Gastrocnemius medialis (tissue), 4 donors: ENCODE measurements at regions not wholly inside any gene's neighbourhood (a gene's known extent, or its start where the extent isn't known, plus 50 kb on each side); places are given as distances from the start of the nearest gene placed in this dataset.
A peak's percentile ranks its signal among the peaks of the same experiment; 100 is the strongest.
"Not testable (repeated sequence)": the region's sequence is repeated elsewhere in the genome, so short reads cannot be mapped to it uniquely, and the experiment has no call there.

ENCODE experiments used
- ATAC-seq, 2 donors: fragments of 150-250 bp; one replicate each; pipeline ENCODE4 v1.9.1; 2016
- DNase-seq, 2 donors: peaks; one replicate each; pipeline ENCODE4 v3.0.0-alpha.2; 2019
- H3K27ac ChIP-seq, 4 donors: fragments of 200-600 bp; sonication (generic); 1 replicate in 1 of 4; 2 replicates in 3 of 4; pipeline ENCODE4 v1.5.1; 2016 to 2018; ENCODE audit warnings: mild to moderate bottlenecking in 2 of 4, moderate library complexity in 1 of 4
- H3K27me3 ChIP-seq, 3 donors: fragments of 200-600 bp; sonication (generic) in 2 of 3; 1 replicate in 1 of 3; 2 replicates in 2 of 3; pipeline versions ENCODE4 v1.5.1 to v1.6.0; 2016 to 2019; ENCODE audit warnings: mild to moderate bottlenecking in 1 of 3, moderate library complexity in 1 of 3
- H3K36me3 ChIP-seq, 2 donors: fragments of 200-600 bp; sonication (generic) in 1 of 2; one replicate each; pipeline ENCODE4 v1.5.1; 2017 to 2018
- H3K4me1 ChIP-seq, 2 donors: fragments of 200-600 bp; sonication (generic) in 1 of 2; one replicate each; pipeline ENCODE4 v1.5.1; 2016 to 2017; ENCODE audit warnings: mild to moderate bottlenecking in 2 of 2
- H3K4me3 ChIP-seq, 4 donors: fragments of 200-600 bp; sonication (generic) in 3 of 4; 1 replicate in 1 of 4; 2 replicates in 3 of 4; pipeline ENCODE4 v1.5.1; 2016 to 2019; ENCODE audit warnings: mild to moderate bottlenecking in 2 of 4
- H3K9me3 ChIP-seq, 3 donors: fragments of 200-600 bp; sonication (generic) in 2 of 3; 1 replicate in 1 of 3; 2 replicates in 2 of 3; pipeline ENCODE4 v1.5.1; 2016 to 2019
- POLR2A ChIP-seq, 2 donors: fragments of 450-650 bp; IDR thresholded peaks; one replicate each; pipeline ENCODE4 v1.6.1; 2017; ENCODE audit warnings: antibody characterized with exemption in 2 of 2, mild to moderate bottlenecking in 2 of 2, moderate library complexity in 2 of 2
- in situ Hi-C, 4 donors: fragments of 200-750 bp; cut with MboI; loops; one replicate each; pipeline versions ENCODE4 v1.15.0 to v1.8.0; 2017; ENCODE audit warnings: low sequenced_read_pairs in 4 of 4
- intact Hi-C: fragments of 100-400 bp; cut with DNase I; formaldehyde crosslinking; loops from one replicate; pipeline ENCODE4 v1.15.1; 2023; ENCODE audit warnings: low total_unique reads
- TF ChIP-seq, protein P1 (sequence below), 5 experiments: fragments of 450-650 bp in 3 of 5; fragments of 200-600 bp in 2 of 5; sonication (generic) in 2 of 5; IDR thresholded peaks in 4 of 5; conservative IDR thresholded peaks in 1 of 5; 1 replicate in 4 of 5; 2 replicates in 1 of 5; pipeline ENCODE4 v1.5.1; 2016 to 2019; ENCODE audit warnings: antibody characterized with exemption in 5 of 5, mild to moderate bottlenecking in 3 of 5, moderate library complexity in 3 of 5

DNA sequence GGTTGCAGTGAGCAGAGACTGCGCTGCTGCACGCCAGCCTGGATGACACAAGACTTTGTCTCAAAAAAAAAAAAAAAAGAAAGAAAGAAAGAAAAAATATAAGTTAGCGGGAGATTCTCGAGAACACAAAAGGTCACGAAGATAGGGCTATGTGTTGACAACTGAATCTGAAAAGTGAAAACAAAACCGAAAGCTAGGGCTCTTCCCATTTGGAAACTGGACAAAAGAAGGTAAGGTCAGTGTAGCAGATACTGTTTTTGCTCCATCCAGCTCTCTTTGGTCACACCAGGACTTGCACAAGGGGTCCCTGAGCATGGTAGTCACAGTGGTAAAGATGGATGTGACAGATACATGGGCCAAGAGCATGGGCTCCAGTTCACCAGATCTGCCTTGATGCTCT lies 60.4 kb upstream of the MAP10 start:
- H3K4me1 ChIP-seq = no peaks in the 10 kb centered on the region
- DNase-seq = no peak
- intact Hi-C loops (no loop called here), in situ Hi-C loops (no loop called here)
- no peaks in the 10 kb centered on the region for H3K27me3 ChIP-seq
- no peak overlapping the region for H3K4me3 ChIP-seq
- TF ChIP-seq, protein P1, sequence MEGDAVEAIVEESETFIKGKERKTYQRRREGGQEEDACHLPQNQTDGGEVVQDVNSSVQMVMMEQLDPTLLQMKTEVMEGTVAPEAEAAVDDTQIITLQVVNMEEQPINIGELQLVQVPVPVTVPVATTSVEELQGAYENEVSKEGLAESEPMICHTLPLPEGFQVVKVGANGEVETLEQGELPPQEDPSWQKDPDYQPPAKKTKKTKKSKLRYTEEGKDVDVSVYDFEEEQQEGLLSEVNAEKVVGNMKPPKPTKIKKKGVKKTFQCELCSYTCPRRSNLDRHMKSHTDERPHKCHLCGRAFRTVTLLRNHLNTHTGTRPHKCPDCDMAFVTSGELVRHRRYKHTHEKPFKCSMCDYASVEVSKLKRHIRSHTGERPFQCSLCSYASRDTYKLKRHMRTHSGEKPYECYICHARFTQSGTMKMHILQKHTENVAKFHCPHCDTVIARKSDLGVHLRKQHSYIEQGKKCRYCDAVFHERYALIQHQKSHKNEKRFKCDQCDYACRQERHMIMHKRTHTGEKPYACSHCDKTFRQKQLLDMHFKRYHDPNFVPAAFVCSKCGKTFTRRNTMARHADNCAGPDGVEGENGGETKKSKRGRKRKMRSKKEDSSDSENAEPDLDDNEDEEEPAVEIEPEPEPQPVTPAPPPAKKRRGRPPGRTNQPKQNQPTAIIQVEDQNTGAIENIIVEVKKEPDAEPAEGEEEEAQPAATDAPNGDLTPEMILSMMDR (IDR thresholded peaks at IDR 0.05 in 4 of 5, conservative IDR thresholded peaks at IDR 0.05 in 1 of 5) = no peak
- TF ChIP-seq POLR2A (IDR thresholded peaks at IDR 0.05) = no peak
- ATAC-seq = no peak
- no peak overlapping the region for H3K27ac ChIP-seq
- H3K9me3 ChIP-seq = no peaks in the 10 kb centered on the region
- no peaks in the 10 kb centered on the region for H3K36me3 ChIP-seq

GRCh38 chr1:232745698-232746097 lies 59.5 kb upstream of the MAP10 start:
- intact Hi-C loops, H3K9me3 ChIP-seq, H3K27ac ChIP-seq, ATAC-seq, in situ Hi-C loops, H3K4me3 ChIP-seq, H3K4me1 ChIP-seq, H3K27me3 ChIP-seq, DNase-seq, H3K36me3 ChIP-seq: not testable (repeated sequence)

- Histone ChIP-seq H3K9me3 (no peaks in the 10 kb centered on the region), H3K36me3 (no peaks in the 10 kb centered on the region), H3K27ac (no peak overlapping the region), H3K27me3 (no peaks in the 10 kb centered on the region), H3K4me3 (no peak overlapping the region), H3K4me1 (peaks cover 0 to 3% of the 10 kb centered on the region in 2 donors)
- no peak for TF ChIP-seq POLR2A (IDR thresholded peaks at IDR 0.05)
- TF ChIP-seq, protein P1 (IDR thresholded peaks at IDR 0.05 in 4 of 5, conservative IDR thresholded peaks at IDR 0.05 in 1 of 5) = no peak
- intact Hi-C loops (no loop called here), in situ Hi-C loops (no loop called here)
- ATAC-seq (no peak), DNase-seq (no peak)
Observed at GRCh38 chr1:232748910-232749368, 56.3 kb upstream of the MAP10 start.

DNA sequence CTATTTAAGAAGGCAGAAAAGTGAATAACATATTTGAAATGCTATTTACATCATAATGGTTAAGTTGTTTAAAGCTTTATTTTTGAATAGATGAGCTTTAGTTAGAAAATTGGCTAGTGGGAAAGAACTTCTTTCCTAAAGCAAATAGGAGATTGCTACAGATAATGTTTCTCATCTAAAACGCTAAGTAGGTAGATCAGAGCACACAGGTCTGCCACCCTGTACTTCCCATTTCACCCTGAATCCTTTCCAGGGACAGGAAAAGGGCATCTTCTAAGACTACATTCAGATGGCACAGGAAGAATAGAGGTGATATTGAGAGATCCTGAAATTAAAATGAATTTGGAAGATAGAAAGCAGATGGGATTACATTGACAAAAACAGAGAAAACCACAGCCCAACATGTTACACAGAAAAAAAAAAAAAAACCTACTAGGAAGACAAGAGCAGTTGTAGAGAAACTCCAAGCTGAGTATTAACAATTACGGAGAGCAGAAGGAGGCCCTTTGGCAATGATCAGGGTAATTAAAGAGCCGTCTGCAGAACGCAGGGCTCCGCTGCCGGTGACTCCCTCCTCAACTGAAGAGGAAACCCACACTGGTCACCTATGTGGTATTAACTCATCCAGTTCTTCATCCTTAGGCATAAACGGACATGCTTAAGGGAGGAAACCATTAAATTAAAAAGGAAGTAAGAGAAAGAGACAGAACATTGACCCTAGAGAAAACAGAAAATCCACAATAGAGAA lies 53.6 kb upstream of the MAP10 start:
- no peak overlapping the region for H3K4me3 ChIP-seq
- H3K27me3 ChIP-seq = no peaks in the 10 kb centered on the region
- in situ Hi-C loops = no loop called here
- H3K36me3 ChIP-seq = no peaks in the 10 kb centered on the region
- H3K4me1 ChIP-seq = peaks cover 0 to 3% of the 10 kb centered on the region in 2 donors
- H3K9me3 ChIP-seq = no peaks in the 10 kb centered on the region
- DNase-seq (no peak), ATAC-seq (peak in 1 of 2 donors; percentile 9)
- no peak overlapping the region for H3K27ac ChIP-seq
- TF ChIP-seq, protein P1 (IDR thresholded peaks at IDR 0.05 in 4 of 5, conservative IDR thresholded peaks at IDR 0.05 in 1 of 5) = no peak
- TF ChIP-seq POLR2A (IDR thresholded peaks at IDR 0.05) = no peak
- intact Hi-C loops = no loop called here

GRCh38 chr1:232752365-232752764 lies 52.9 kb upstream of the MAP10 start:
- no peaks in the 10 kb centered on the region for H3K36me3 ChIP-seq
- DNase-seq (no peak), ATAC-seq (no peak)
- in situ Hi-C loops (no loop called here), intact Hi-C loops (no loop called here)
- no peak overlapping the region for H3K27ac ChIP-seq
- H3K4me3 ChIP-seq = no peak overlapping the region
- H3K9me3 ChIP-seq = no peaks in the 10 kb centered on the region
- H3K27me3 ChIP-seq = no peaks in the 10 kb centered on the region
- H3K4me1 ChIP-seq = peaks cover 0 to 3% of the 10 kb centered on the region in 2 donors
- TF ChIP-seq, protein P1 (IDR thresholded peaks at IDR 0.05 in 4 of 5, conservative IDR thresholded peaks at IDR 0.05 in 1 of 5) = no peak
- TF ChIP-seq POLR2A (IDR thresholded peaks at IDR 0.05) = no peak
